Breast epithelium (tissue), 4 donors: ENCODE measurements at regions not wholly inside any gene's neighbourhood (a gene's known extent, or its start where the extent isn't known, plus 50 kb on each side); places are given as distances from the start of the nearest gene placed in this dataset.

Experiments
- DNase-seq, 2 donors: peaks; one replicate each; pipeline ENCODE4 v3.0.0-alpha.2; 2019; ENCODE audit warnings: low spot score in 2 of 2
- H3K27ac ChIP-seq, 2 donors: fragments of 200-600 bp; sonication (generic) in 1 of 2; one replicate each; pipeline ENCODE4 v1.5.1; 2016 to 2019; ENCODE audit warnings: mild to moderate bottlenecking in 1 of 2
- H3K27me3 ChIP-seq, 2 donors: fragments of 200-600 bp; sonication (generic) in 1 of 2; one replicate each; pipeline versions ENCODE4 v1.5.1 to v1.6.0; 2017 to 2019; ENCODE audit warnings: control low read depth in 1 of 2, mild to moderate bottlenecking in 1 of 2
- H3K36me3 ChIP-seq: fragments of 200-600 bp; one replicate; pipeline ENCODE4 v1.5.1; 2019
- H3K4me1 ChIP-seq, 2 donors: fragments of 200-600 bp; sonication (generic); one replicate each; pipeline ENCODE4 v1.5.1; 2016 to 2019; ENCODE audit warnings: control low read depth in 1 of 2
- H3K4me3 ChIP-seq, 3 donors: fragments of 200-600 bp; sonication (generic); 1 replicate in 2 of 3; 2 replicates in 1 of 3; pipeline ENCODE4 v1.5.1; 2016 to 2019; ENCODE audit warnings: mild to moderate bottlenecking in 3 of 3, moderate library complexity in 2 of 3
- H3K9me3 ChIP-seq, 2 donors: fragments of 200-600 bp; sonication (generic) in 1 of 2; one replicate each; pipeline ENCODE4 v1.5.1; 2016 to 2019; ENCODE audit warnings: control low read depth in 1 of 2
- POLR2A ChIP-seq: fragments of 450-650 bp; IDR thresholded peaks from one replicate; pipeline ENCODE4 v1.6.1; 2016; ENCODE audit warnings: antibody characterized with exemption, mild to moderate bottlenecking, moderate library complexity
- POLR2AphosphoS5 ChIP-seq, 3 donors: sonication (generic); formaldehyde crosslinking; IDR thresholded peaks; one replicate each; pipeline ENCODE4 v1.6.1; 2017; ENCODE audit warnings: antibody characterized with exemption in 3 of 3
- intact Hi-C: fragments of 100-400 bp; cut with DNase I; formaldehyde crosslinking; loops from one replicate; pipeline ENCODE4 v1.15.1; 2023; ENCODE audit warnings: low total_unique reads
- TF ChIP-seq, protein P1 (sequence below), 3 donors: fragments of 450-650 bp; IDR thresholded peaks; one replicate each; pipeline ENCODE4 v1.5.1; 2016 to 2017; ENCODE audit warnings: antibody characterized with exemption in 3 of 3, mild to moderate bottlenecking in 3 of 3, moderate library complexity in 3 of 3

DNA sequence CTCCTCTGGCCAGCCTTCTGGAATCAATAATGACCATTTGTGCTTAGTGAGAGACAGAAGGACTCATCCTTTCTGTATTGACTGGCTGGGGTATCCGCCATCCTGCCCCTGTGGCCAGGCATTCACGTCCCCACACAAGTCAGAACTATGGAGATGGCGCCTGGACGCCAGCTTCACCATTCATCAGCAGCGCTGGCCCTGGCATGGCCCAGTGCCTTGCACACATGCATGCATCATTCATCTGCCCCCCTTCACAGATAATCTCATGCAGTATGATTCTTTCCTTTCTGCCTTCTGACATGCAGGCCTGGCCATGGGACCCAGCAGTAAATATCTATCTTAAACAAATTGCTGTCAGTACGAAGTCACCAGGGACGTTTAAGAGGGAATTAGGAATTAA lies 114.8 kb upstream of the MKI67 start:
- intact Hi-C loops: no loop called here
- no peak for DNase-seq
- H3K4me1 ChIP-seq: no peaks in the 10 kb centered on the region

GRCh38 chr10:128242641-128243040 lies 116.4 kb upstream of the MKI67 start:
- no peaks in the 10 kb centered on the region for H3K9me3 ChIP-seq
- TF ChIP-seq POLR2A: no peak
- TF ChIP-seq, protein P1, sequence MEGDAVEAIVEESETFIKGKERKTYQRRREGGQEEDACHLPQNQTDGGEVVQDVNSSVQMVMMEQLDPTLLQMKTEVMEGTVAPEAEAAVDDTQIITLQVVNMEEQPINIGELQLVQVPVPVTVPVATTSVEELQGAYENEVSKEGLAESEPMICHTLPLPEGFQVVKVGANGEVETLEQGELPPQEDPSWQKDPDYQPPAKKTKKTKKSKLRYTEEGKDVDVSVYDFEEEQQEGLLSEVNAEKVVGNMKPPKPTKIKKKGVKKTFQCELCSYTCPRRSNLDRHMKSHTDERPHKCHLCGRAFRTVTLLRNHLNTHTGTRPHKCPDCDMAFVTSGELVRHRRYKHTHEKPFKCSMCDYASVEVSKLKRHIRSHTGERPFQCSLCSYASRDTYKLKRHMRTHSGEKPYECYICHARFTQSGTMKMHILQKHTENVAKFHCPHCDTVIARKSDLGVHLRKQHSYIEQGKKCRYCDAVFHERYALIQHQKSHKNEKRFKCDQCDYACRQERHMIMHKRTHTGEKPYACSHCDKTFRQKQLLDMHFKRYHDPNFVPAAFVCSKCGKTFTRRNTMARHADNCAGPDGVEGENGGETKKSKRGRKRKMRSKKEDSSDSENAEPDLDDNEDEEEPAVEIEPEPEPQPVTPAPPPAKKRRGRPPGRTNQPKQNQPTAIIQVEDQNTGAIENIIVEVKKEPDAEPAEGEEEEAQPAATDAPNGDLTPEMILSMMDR (IDR thresholded peaks at IDR 0.05): no peak
- TF ChIP-seq POLR2AphosphoS5 (IDR thresholded peaks at IDR 0.05): no peak
- intact Hi-C loops: no loop called here
- H3K27ac ChIP-seq: no peak overlapping the region
- DNase-seq: no peak
- H3K4me1 ChIP-seq: no peaks in the 10 kb centered on the region
- no peak overlapping the region for H3K4me3 ChIP-seq
- no peaks in the 10 kb centered on the region for H3K36me3 ChIP-seq
- H3K27me3 ChIP-seq: no peaks in the 10 kb centered on the region

More for the DNA sequence above, 114.8 kb upstream of the MKI67 start:
- Histone ChIP-seq H3K4me3 (no peak overlapping the region), H3K36me3 (no peaks in the 10 kb centered on the region), H3K27ac (no peak overlapping the region), H3K27me3 (peaks cover 0 to 6% of the 10 kb centered on the region in 2 donors), H3K9me3 (no peaks in the 10 kb centered on the region)
- TF ChIP-seq POLR2AphosphoS5 (IDR thresholded peaks at IDR 0.05): no peak
- TF ChIP-seq, protein P1 (IDR thresholded peaks at IDR 0.05): no peak
- no peak for TF ChIP-seq POLR2A

DNA sequence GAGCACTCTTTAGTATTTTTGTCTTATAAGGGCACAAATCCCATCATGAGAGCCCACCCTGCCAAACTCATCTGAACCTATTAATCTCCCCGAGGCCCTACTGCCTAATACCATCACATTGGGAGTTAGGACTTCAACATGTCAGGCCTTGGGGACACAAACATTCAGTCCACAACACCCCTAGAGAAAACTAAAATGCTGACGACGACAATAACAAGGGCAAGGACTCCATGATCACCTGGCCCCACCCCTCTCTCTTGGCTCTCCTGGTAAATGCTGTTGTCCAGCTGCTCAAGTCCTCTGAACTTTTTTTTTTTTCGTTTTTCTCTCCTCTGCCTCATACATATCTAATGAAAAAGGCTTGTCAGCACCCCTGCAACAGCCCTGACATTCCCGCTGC lies 118.8 kb upstream of the MKI67 start:
- Histone ChIP-seq H3K27ac (no peak overlapping the region), H3K4me3 (no peak overlapping the region), H3K9me3 (no peaks in the 10 kb centered on the region), H3K36me3 (no peaks in the 10 kb centered on the region), H3K27me3 (no peaks in the 10 kb centered on the region), H3K4me1 (no peaks in the 10 kb centered on the region)
- no peak for DNase-seq
- TF ChIP-seq POLR2AphosphoS5 (IDR thresholded peaks at IDR 0.05) (no peak), POLR2A (no peak)
- TF ChIP-seq, protein P1 (IDR thresholded peaks at IDR 0.05): no peak
- intact Hi-C loops: no loop called here

GRCh38 chr10:128247576-128247975 lies 121.4 kb upstream of the MKI67 start:
- peaks cover 0 to 9% of the 10 kb centered on the region in 2 donors for H3K27me3 ChIP-seq
- no peak overlapping the region for H3K27ac ChIP-seq
- no peak overlapping the region for H3K4me3 ChIP-seq
- intact Hi-C loops: no loop called here
- H3K36me3 ChIP-seq: no peaks in the 10 kb centered on the region
- TF ChIP-seq, protein P1 (IDR thresholded peaks at IDR 0.05): no peak
- no peak for TF ChIP-seq POLR2AphosphoS5 (IDR thresholded peaks at IDR 0.05)
- no peaks in the 10 kb centered on the region for H3K4me1 ChIP-seq
- H3K9me3 ChIP-seq: no peaks in the 10 kb centered on the region
- DNase-seq: no peak

DNA sequence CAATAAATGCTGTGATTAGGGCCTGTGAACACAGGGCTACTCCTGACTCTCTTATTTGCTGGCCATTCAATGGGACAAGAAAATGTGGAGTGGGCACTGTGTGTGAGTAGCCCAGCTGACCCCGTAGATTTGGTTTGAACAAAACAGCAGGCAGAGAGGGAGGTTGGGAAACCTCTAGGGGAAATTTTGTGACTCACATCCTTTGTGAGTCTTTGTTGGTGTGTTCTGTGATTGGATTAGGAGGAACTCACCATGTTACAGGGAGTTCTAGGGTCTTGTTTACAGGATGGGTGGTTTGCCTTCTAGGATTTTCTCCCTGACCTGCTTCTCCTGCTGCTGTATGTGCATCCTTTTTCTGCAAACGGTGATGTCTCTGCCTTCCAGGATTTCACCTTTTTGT lies 128.3 kb upstream of the MKI67 start:
- DNase-seq: no peak
- H3K9me3 ChIP-seq: no peaks in the 10 kb centered on the region
- H3K27ac ChIP-seq: no peak overlapping the region
- H3K36me3 ChIP-seq: no peaks in the 10 kb centered on the region
- TF ChIP-seq POLR2A (no peak), POLR2AphosphoS5 (IDR thresholded peaks at IDR 0.05) (no peak)
- TF ChIP-seq, protein P1 (IDR thresholded peaks at IDR 0.05): no peak
- no peak overlapping the region for H3K4me3 ChIP-seq
- H3K4me1 ChIP-seq: no peaks in the 10 kb centered on the region
- intact Hi-C loops: no loop called here
- peaks cover 0 to 17% of the 10 kb centered on the region in 2 donors for H3K27me3 ChIP-seq
